A172 (cell line): ENCODE measurements at regions not wholly inside any gene's neighbourhood (a gene's known extent, or its start where the extent isn't known, plus 50 kb on each side); places are given as distances from the start of the nearest gene placed in this dataset.

Experiments used
- DNase-seq: peaks from one replicate; pipeline ENCODE4 v3.0.0-alpha.2; 2015; ENCODE audit warnings: low spot score

GRCh38 chr3:159844801-159845261 is 143.8 kb upstream of the IL12A start:
- no peak for DNase-seq

GRCh38 chr3:159845737-159846136 is 142.9 kb upstream of the IL12A start:
- no peak for DNase-seq

GRCh38 chr3:159846255-159846654 is 142.4 kb upstream of the IL12A start:
- DNase-seq = no peak

GRCh38 chr3:159848348-159849118 is 140.1 kb upstream of the IL12A start:
- no peak for DNase-seq

GRCh38 chr3:159850481-159850880 is 138.2 kb upstream of the IL12A start:
- DNase-seq = no peak

- no peak for DNase-seq
Observed at GRCh38 chr3:159852266-159852665, 136.4 kb upstream of the IL12A start.

- peak; percentile 63 for DNase-seq
Observed at GRCh38 chr3:159852821-159853505, 135.7 kb upstream of the IL12A start.

GRCh38 chr3:159853506-159853864 is 135.2 kb upstream of the IL12A start:
- no peak for DNase-seq

GRCh38 chr3:159854500-159855124 is 134.0 kb upstream of the IL12A start:
- peak; percentile 93 for DNase-seq

- no peak for DNase-seq
Observed at GRCh38 chr3:159855599-159856346, 132.9 kb upstream of the IL12A start.

- no peak for DNase-seq
Observed at GRCh38 chr3:159856590-159857104, 132.0 kb upstream of the IL12A start.

GRCh38 chr3:159857840-159858239 is 130.8 kb upstream of the IL12A start:
- no peak for DNase-seq

GRCh38 chr3:159858650-159859049 is 130.0 kb upstream of the IL12A start:
- DNase-seq = no peak

GRCh38 chr3:159859424-159859823 is 129.2 kb upstream of the IL12A start:
- no peak for DNase-seq

- no peak for DNase-seq
Observed at GRCh38 chr3:159859836-159860235, 128.8 kb upstream of the IL12A start.

- DNase-seq = no peak
Observed at GRCh38 chr3:159860269-159861116, 128.1 kb upstream of the IL12A start.

GRCh38 chr3:159861369-159861987 is 127.2 kb upstream of the IL12A start:
- DNase-seq = no peak

GRCh38 chr3:159865041-159865579 is 123.5 kb upstream of the IL12A start:
- DNase-seq = peak; percentile 56

- no peak for DNase-seq
Observed at GRCh38 chr3:159866201-159866746, 122.4 kb upstream of the IL12A start.

- DNase-seq = no peak
Observed at GRCh38 chr3:159867372-159867771, 121.3 kb upstream of the IL12A start.
